B cell (primary cell): ENCODE measurements at regions not wholly inside any gene's neighbourhood (a gene's known extent, or its start where the extent isn't known, plus 50 kb on each side); places are given as distances from the start of the nearest gene placed in this dataset.

Experiments
- EZH2 ChIP-seq: IDR thresholded peaks from 2 replicates; pipeline ENCODE4 v1.6.1; 2012; ENCODE audit warnings: borderline replicate concordance, low read depth, mild to moderate bottlenecking, moderate library complexity, low read length; ENCODE audit not compliant: insufficient read depth, poor library complexity, severe bottlenecking
- TF ChIP-seq, protein P1 (sequence below): fragments of 200-600 bp; IDR thresholded peaks from one replicate; pipeline ENCODE4 v1.8.0; 2022; ENCODE audit warnings: antibody characterized with exemption, mild to moderate bottlenecking

- TF ChIP-seq, protein P1, sequence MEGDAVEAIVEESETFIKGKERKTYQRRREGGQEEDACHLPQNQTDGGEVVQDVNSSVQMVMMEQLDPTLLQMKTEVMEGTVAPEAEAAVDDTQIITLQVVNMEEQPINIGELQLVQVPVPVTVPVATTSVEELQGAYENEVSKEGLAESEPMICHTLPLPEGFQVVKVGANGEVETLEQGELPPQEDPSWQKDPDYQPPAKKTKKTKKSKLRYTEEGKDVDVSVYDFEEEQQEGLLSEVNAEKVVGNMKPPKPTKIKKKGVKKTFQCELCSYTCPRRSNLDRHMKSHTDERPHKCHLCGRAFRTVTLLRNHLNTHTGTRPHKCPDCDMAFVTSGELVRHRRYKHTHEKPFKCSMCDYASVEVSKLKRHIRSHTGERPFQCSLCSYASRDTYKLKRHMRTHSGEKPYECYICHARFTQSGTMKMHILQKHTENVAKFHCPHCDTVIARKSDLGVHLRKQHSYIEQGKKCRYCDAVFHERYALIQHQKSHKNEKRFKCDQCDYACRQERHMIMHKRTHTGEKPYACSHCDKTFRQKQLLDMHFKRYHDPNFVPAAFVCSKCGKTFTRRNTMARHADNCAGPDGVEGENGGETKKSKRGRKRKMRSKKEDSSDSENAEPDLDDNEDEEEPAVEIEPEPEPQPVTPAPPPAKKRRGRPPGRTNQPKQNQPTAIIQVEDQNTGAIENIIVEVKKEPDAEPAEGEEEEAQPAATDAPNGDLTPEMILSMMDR = no peak
- TF ChIP-seq EZH2 = no peak
These were observed 61.9 kb upstream of the ADGRL2 start for GRCh38 chr1:81738875-81739274.
